Mucosa of stomach (tissue), 1 donor: ENCODE measurements at regions not wholly inside any gene's neighbourhood (a gene's known extent, or its start where the extent isn't known, plus 50 kb on each side); places are given as distances from the start of the nearest gene placed in this dataset.
"Not testable (repeated sequence)": the region's sequence is repeated elsewhere in the genome, so short reads cannot be mapped to it uniquely, and the experiment has no call there.

ENCODE experiments used
- H3K27me3 ChIP-seq: one replicate; pipeline ENCODE4 v1.7.0; 2013; ENCODE audit warnings: mild to moderate bottlenecking, low read length; ENCODE audit not compliant: control insufficient read depth, insufficient read depth
- H3K36me3 ChIP-seq: one replicate; pipeline ENCODE4 v1.7.0; 2013; ENCODE audit warnings: low read length; ENCODE audit not compliant: control insufficient read depth, insufficient read depth
- H3K4me1 ChIP-seq: one replicate; pipeline ENCODE4 v1.7.0; 2013; ENCODE audit warnings: mild to moderate bottlenecking, low read length; ENCODE audit not compliant: control insufficient read depth, insufficient read depth
- H3K4me3 ChIP-seq: one replicate; pipeline ENCODE4 v1.7.0; 2013; ENCODE audit warnings: low read length
- H3K9ac ChIP-seq: one replicate; pipeline ENCODE4 v1.7.0; 2013; ENCODE audit warnings: mild to moderate bottlenecking, low read length, moderate library complexity
- H3K9me3 ChIP-seq: one replicate; pipeline ENCODE4 v1.7.0; 2013; ENCODE audit warnings: mild to moderate bottlenecking, low read length, moderate library complexity; ENCODE audit not compliant: control insufficient read depth
- donor health status: Pancreatic carcinoma.

DNA sequence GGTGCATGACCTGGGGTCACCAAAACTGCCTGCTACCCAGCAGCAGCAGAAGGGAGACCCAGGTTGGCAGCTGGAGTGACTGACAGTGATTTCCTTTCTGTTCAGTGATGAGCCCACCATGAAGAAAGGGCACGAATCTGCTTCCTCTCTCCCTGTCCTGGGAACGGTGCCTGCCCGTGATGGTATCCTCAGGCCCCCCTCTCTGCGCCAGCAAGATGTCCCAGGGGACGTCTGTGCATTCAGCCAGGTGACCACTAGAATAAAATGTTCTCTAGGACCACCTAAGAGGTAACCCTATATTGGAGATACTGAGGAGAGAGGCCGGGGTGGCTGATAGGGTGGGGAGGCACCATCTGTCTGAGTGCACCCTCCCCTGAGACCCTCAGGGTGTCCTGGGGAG is 294.7 kb downstream of the QKI start:
- Histone ChIP-seq H3K4me3 (no peak overlapping the region), H3K27me3 (no peaks in the 10 kb centered on the region), H3K36me3 (no peaks in the 10 kb centered on the region), H3K4me1 (peaks cover 10% of the 10 kb centered on the region), H3K9ac (no peak overlapping the region), H3K9me3 (no peaks in the 10 kb centered on the region)

DNA sequence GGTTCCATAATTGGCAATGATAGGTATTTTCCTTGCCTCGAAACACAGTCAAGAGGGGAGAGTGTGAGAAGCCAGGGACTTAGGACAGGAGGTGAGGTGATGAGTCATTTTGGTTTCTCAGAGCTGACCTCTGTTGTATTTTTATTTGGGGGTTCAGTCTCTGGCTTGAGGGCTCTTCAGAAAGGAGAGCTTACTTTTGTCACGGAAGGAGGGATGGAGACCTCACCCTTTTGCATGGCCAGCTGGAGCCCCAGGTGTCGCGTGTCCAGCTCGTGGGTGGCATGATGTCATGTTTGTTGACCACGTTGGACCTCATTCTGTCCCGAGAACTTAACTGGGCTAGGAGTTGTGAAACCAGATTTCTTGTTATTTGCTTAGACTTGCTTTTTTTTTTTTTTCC is 293.9 kb downstream of the QKI start:
- Histone ChIP-seq H3K9ac (no peak overlapping the region), H3K4me1 (peaks cover 10% of the 10 kb centered on the region), H3K4me3 (no peak overlapping the region), H3K9me3 (no peaks in the 10 kb centered on the region), H3K27me3 (no peaks in the 10 kb centered on the region), H3K36me3 (no peaks in the 10 kb centered on the region)

DNA sequence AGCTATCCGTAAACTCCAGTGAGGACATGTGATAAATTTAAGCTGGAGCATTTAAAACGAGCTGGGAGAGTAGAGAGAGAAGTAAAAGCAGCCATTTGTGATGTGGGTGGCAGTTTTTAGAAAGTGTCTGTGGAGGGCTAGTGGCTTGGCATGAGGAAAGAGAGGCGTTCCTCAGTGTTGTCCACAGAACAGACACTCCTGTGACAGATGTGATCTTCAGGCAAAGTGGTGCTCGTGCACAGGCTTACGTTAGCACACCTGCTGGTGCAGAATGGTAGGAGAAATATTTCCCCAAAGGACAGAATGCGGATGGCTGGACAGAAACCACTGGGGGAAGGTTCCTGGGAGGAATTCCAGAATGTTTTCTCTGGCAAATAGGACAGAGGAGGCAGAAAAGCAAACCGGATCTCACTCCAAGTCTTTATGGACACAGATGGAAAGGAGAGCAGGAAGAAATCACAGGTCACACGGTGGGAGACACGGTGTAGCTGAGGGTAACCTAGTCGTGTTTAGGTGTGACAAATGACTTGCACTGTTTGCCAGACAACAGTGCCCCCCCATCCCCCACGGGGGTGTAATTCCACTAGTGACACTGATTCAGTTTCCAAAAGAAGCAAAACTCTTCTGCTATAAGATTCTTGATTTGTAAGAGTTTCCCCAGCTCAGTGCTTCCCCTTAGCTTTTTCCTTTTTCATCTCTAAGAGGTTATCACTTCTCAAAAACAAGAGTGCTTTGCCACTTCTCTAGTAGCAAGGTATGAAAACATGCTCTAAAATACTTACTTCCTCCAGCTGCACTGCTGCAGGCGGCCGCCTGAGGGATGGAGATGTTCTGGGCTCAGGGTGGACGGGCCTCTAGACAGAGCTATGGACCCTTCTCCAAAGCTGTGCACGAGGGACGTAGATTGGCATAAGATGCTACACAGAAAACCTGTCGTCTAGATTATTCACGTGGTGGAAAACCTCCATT is 293.2 kb downstream of the QKI start:
- H3K4me1 ChIP-seq, result peaks cover 10% of the 10 kb centered on the region
- no peaks in the 10 kb centered on the region for H3K27me3 ChIP-seq
- H3K4me3 ChIP-seq, result no peak overlapping the region
- no peak overlapping the region for H3K9ac ChIP-seq
- no peaks in the 10 kb centered on the region for H3K36me3 ChIP-seq
- no peaks in the 10 kb centered on the region for H3K9me3 ChIP-seq

DNA sequence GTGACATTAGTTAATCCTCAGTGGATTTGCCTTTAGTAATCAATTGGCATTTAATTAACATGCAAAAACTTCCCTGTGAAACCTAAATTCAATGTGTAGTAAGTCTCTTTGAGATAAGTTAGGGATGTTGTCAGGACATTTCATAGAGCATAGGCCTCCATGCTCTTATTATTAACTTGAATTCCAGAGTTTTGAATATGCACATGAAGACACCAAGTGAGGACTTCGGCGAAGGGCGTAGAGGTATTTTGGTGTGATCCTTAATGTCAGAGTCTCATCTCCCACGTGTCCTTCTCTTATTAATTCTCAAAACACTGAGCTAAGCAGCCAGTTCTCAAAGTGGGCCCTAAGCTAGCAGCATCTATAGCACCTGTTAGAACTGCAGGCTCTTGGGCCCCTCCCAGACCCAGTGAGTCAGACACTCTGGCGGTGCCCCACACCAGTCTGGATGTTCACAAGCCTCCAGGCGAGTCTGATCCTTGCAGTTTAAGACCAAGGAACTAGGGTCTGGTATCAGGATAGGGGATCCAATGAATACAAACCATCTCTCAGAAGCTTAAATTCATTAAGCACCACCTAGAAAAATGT is 292.1 kb downstream of the QKI start:
- no peak overlapping the region for H3K4me3 ChIP-seq
- H3K9me3 ChIP-seq, result no peaks in the 10 kb centered on the region
- H3K36me3 ChIP-seq, result no peaks in the 10 kb centered on the region
- no peak overlapping the region for H3K9ac ChIP-seq
- H3K4me1 ChIP-seq, result peaks cover 10% of the 10 kb centered on the region
- no peaks in the 10 kb centered on the region for H3K27me3 ChIP-seq

DNA sequence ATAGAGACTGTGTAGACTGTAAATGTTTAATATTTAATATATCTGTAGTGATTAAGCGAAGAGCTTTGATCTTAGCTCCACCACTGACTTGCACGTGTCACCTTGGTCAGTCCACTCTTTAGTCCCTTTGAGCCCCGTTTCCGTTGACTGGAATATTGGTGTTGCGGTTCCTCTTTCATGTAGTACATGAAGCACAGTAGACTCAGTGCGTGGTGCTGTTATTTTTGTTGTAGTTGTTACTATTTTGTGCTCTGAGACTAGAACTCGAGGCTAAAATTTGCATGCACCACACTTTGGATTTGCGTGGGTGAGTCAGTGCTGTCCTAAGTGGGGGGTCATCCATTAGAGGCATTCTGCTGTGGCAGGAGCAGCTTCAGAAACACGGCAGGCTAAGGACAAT is 291.4 kb downstream of the QKI start:
- Histone ChIP-seq H3K27me3 (no peaks in the 10 kb centered on the region), H3K36me3 (no peaks in the 10 kb centered on the region), H3K9me3 (no peaks in the 10 kb centered on the region), H3K9ac (no peak overlapping the region), H3K4me3 (no peak overlapping the region), H3K4me1 (peaks cover 10% of the 10 kb centered on the region)

DNA sequence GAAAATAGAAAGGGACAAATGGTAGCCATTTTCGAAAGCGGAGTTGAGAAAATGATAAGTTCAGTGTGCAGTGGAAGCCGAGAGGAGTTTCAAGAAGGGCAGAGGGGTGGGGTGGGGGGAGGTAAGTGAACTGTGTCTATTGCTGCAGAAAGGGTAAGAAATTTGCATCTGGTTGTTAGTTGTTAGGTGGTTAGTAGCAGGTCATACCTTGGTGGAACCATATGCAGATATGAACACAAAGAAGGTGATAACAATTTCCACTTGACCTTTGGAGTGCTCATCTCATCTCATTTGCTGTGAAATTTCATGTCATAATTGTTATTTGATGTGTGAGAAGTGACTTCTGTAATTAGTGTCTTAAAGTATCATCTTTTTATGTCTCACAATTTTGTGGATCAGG is 288.2 kb downstream of the QKI start:
- no peak overlapping the region for H3K4me3 ChIP-seq
- no peaks in the 10 kb centered on the region for H3K36me3 ChIP-seq
- H3K9ac ChIP-seq, result no peak overlapping the region
- H3K9me3 ChIP-seq, result no peaks in the 10 kb centered on the region
- H3K4me1 ChIP-seq, result no peaks in the 10 kb centered on the region
- no peaks in the 10 kb centered on the region for H3K27me3 ChIP-seq

DNA sequence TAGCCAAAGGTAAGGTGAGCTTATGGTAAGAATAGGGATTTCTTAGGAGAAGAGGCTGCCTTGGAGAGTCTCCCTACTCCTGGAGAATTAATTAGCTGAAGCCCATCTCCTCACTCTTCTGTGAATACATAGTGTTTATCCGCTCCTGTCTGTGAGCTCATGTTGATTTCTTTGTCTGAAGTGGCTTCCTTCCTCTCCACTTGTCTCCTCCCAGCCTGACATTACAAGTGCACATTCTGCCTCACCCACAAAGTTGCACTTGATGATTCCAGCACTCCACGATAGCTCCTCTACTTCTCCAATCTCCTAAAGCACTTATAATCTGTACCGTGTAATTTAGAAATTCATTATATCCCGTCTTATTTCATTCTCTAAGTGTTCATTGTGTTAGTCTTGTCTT is 287.2 kb downstream of the QKI start:
- no peaks in the 10 kb centered on the region for H3K4me1 ChIP-seq
- no peaks in the 10 kb centered on the region for H3K27me3 ChIP-seq
- H3K4me3 ChIP-seq, result no peak overlapping the region
- no peak overlapping the region for H3K9ac ChIP-seq
- no peaks in the 10 kb centered on the region for H3K9me3 ChIP-seq
- H3K36me3 ChIP-seq, result no peaks in the 10 kb centered on the region

DNA sequence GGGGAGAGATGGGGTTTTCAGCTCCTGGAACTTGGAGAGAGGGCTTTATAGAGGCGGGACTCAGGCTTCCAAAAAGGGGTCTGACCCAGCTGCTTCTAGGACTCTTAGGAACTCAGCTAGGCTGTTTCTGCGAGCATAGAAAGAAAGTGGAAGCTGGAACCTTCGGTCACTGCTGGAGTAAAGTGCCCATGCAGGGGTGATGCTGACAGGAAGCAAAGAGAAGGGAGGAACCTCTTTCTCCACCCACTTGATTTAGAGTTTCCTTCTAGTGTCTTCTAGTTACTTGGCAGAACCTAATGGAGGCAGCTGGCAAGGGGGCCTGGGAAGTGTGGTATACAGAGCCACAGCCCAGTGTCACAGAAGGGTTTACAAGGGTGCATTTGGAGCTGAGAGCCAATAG is 283.6 kb downstream of the QKI start:
- H3K36me3 ChIP-seq, result no peaks in the 10 kb centered on the region
- H3K27me3 ChIP-seq, result no peaks in the 10 kb centered on the region
- no peak overlapping the region for H3K4me3 ChIP-seq
- H3K9ac ChIP-seq, result no peak overlapping the region
- H3K4me1 ChIP-seq, result peaks cover 3% of the 10 kb centered on the region
- H3K9me3 ChIP-seq, result no peaks in the 10 kb centered on the region

DNA sequence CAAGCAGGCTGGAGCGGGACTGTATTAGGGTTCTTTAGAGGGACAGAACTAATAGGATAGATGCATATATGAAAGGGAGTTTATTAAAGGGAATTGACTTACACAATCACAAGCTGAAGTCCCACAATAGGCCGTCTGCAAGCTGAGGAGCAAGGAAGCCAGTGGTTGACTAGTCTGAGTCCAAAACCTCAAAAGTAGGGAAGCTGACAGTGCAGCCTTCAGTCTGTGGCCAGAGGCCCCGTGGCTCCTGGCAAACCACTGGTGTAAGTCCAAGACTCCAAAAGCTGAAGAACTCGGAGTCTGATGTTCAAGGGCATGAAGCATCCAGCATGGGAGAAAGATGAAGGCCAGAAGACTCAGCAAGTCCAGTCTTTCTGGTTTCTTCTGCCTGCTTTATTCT is 281.8 kb downstream of the QKI start:
- H3K4me3 ChIP-seq, H3K27me3 ChIP-seq, H3K9ac ChIP-seq, H3K4me1 ChIP-seq, H3K9me3 ChIP-seq, H3K36me3 ChIP-seq: not testable (repeated sequence)

DNA sequence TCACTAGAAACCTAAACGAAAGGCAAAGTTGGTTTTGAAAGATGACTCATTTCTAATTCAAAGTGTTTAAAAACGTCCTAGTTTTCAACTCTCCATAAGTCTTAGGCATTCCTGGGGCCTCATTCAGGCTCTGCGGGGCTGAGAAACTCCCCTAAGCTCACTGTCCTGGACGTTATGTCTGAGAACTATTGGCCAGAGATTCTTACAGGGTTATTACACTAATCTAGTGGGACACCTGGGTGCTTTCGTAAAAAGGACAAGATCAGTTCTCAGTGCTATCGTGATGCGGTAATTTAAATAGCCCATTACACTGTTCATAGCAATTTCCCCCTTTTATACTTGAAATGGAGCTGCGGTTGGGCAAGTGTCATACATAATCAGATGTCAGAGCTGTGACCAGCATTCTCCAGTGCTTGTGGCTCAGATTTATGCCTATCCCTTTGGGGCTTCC is 280.9 kb downstream of the QKI start:
- H3K9ac ChIP-seq, result no peak overlapping the region
- peaks cover 3% of the 10 kb centered on the region for H3K4me1 ChIP-seq
- H3K36me3 ChIP-seq, result no peaks in the 10 kb centered on the region
- no peaks in the 10 kb centered on the region for H3K27me3 ChIP-seq
- H3K4me3 ChIP-seq, result no peak overlapping the region
- no peaks in the 10 kb centered on the region for H3K9me3 ChIP-seq

DNA sequence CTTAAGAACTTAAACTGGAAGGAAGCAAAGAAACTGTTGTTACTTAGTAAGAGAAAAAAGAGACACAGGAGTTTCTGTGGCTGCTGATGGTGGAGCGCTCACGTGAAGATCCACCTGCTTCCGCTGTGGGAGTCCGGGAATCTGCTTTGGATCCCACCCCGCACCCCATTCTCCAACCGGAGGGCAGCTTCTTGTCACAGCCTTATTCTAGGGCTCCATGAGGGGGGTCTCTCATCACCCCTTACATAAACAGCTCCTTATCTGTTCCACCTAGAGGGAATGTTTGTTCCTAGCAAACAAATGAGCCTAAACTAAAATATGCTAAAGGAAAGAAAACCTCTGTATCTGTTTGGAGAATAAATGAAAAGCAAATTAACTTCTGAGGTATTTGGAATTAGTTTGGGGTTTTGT is 280.5 kb downstream of the QKI start:
- Histone ChIP-seq H3K4me1 (peaks cover 3% of the 10 kb centered on the region), H3K9me3 (no peaks in the 10 kb centered on the region), H3K9ac (no peak overlapping the region), H3K27me3 (no peaks in the 10 kb centered on the region), H3K36me3 (no peaks in the 10 kb centered on the region), H3K4me3 (no peak overlapping the region)

DNA sequence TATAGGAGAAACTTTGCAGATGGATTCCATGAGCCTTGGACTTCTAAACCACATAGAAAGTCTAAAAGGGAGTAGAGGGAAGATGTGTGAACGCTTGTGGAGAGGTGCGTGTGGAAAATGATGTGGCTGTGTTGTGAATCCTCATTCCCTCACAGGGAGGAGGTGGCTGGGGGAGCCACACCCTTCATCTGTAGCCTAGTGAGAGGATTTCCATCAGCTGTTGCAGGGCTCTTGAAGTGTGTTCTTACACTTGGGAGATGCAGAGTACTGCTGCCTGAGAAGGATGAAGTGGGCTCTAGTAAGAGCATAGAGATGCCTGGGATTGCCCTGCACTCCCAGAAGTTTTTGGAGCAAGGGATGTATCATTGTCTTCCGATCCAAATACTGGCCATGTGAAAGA is 279.6 kb downstream of the QKI start:
- Histone ChIP-seq H3K27me3 (no peaks in the 10 kb centered on the region), H3K4me3 (no peak overlapping the region), H3K4me1 (peaks cover 3% of the 10 kb centered on the region), H3K9ac (no peak overlapping the region), H3K36me3 (no peaks in the 10 kb centered on the region), H3K9me3 (no peaks in the 10 kb centered on the region)
